D721Med (cell line): ENCODE measurements at regions not wholly inside any gene's neighbourhood (a gene's known extent, or its start where the extent isn't known, plus 50 kb on each side); places are given as distances from the start of the nearest gene placed in this dataset.

Experiments used
- DNase-seq: peaks from one replicate; pipeline ENCODE4 v3.0.0; 2011; ENCODE audit warnings: low spot score; ENCODE audit not compliant: insufficient read length
- FAIRE-seq: peaks from 2 replicates; lab custom pipeline; 2011; peaks lifted over from hg19 to GRCh38; lab: Jason Lieb, UNC
- TF ChIP-seq, protein P1 (sequence below): IDR thresholded peaks from 2 replicates; pipeline ENCODE4 v1.5.1; 2012; ENCODE audit warnings: mild to moderate bottlenecking, control low read depth; ENCODE audit not compliant: insufficient read depth; ENCODE audit errors: missing control alignments

DNA sequence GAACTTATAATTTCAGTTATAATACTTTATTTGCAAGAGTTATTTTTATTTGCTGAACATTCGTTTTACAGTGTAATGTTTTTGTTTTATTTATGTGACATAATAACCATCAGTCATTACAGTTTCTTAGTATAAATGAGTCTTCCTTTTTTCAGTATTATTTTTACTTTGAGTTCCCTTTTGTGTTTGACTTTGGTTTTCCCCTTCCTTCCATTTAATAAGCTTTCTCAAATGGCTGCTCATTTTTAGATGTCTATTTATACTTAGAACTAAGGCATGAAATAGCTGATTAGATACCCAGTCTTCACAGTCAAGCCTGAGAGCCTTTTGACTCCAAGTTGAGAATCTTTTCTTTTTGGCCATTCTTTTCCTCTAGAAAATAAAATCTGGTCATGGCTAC, 404.5 kb downstream of the LRFN5 start:
- DNase-seq, result no peak
- FAIRE-seq, result no peak
- TF ChIP-seq, protein P1, sequence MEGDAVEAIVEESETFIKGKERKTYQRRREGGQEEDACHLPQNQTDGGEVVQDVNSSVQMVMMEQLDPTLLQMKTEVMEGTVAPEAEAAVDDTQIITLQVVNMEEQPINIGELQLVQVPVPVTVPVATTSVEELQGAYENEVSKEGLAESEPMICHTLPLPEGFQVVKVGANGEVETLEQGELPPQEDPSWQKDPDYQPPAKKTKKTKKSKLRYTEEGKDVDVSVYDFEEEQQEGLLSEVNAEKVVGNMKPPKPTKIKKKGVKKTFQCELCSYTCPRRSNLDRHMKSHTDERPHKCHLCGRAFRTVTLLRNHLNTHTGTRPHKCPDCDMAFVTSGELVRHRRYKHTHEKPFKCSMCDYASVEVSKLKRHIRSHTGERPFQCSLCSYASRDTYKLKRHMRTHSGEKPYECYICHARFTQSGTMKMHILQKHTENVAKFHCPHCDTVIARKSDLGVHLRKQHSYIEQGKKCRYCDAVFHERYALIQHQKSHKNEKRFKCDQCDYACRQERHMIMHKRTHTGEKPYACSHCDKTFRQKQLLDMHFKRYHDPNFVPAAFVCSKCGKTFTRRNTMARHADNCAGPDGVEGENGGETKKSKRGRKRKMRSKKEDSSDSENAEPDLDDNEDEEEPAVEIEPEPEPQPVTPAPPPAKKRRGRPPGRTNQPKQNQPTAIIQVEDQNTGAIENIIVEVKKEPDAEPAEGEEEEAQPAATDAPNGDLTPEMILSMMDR, result no peak

DNA sequence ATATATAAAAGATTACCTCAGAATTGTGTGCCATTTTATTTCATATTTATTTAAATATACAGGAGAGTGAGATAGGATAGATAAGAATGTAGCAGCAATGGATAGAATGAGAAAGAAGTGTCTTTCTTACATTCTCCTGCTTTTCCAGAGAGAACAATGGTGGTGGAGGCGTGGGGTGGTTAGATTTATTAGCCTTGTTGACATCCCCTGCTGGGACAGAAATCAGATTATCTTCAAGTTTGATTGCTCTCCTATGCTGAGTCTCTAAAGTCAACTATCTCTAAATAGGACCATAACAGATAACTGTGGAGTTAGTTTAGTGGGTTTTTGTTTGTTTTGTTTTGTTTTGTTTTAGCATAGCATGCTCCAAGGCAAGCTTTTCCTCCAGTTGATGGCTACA, 397.6 kb downstream of the LRFN5 start:
- no peak for FAIRE-seq
- TF ChIP-seq, protein P1, result no peak
- no peak for DNase-seq

DNA sequence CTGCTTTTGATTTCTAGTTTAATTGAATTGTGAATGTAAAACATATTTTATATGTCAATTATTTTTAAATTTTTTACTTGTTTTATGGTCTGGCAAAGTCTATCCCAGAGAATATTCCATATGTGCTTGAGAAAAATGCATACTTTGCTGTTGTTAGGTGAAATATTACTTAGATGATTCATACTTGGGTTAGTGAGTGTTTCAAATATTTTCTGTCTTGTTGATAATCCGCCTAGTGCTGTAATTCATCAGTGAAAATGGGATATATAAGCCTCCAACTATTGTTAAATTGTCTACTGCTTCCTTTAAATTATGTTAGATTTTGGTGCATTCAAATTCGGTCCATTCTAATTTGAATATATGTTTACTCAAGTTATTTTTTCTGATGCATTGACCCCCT, 395.5 kb downstream of the LRFN5 start:
- TF ChIP-seq, protein P1, result no peak
- FAIRE-seq (no peak), DNase-seq (no peak)

DNA sequence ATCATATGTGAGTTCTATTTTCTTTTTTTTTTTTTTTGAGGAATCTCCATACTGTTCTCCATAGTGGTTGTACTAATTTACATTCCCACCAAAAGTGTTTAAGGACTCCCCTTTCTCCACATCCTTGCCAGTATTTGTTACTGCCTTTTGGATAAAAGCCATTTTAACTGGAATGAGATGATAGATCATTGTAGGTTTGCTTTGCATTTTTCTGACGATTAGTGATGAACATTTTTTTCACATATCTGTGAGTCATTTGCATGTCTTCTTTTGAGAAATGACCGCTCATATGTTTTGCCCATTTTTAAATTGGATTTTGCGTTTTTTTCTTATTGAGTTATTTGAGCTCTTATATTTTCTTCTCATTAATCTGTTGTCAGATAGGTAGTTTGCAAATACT, 394.8 kb downstream of the LRFN5 start:
- TF ChIP-seq, protein P1, result no peak
- DNase-seq (no peak), FAIRE-seq (no peak)

DNA sequence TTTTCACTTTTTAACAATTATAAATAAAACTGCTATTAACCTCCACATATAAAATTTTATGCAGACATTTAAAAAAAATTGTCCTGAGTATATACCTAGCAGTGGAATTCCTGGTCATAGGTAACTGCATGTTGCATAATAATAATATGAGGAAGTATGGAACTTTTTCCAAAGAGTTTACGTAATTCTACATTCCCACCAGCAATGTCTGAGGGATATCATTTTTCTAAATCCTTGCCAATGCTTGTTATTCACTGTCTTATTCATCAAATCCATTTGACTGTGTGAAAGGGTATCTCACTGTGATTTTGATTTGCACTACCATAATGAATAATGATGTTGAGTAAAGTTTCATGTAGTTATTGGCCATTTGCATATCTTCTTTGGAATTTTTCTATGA, 393.8 kb downstream of the LRFN5 start:
- TF ChIP-seq, protein P1, result no peak
- FAIRE-seq, result no peak
- no peak for DNase-seq

DNA sequence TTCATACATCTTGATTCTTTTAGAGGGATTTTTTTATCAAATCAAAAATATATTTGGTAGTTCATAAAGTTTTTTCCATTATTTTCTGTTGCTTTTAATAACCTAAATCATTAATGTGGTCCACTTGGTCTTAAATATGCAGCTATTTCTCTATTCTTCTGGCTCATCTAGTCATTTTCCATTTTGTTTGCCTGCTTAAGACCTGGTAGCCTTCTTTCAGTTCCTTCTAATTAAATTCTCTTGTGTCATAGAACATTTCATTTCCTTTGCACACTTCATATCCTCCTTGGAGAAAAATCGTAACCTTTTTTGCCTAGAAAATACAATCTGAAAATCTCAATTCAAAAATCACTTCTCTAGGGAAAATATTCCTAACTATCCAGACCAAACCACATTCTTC, 387.0 kb downstream of the LRFN5 start:
- DNase-seq (no peak), FAIRE-seq (no peak)
- TF ChIP-seq, protein P1, result no peak

DNA sequence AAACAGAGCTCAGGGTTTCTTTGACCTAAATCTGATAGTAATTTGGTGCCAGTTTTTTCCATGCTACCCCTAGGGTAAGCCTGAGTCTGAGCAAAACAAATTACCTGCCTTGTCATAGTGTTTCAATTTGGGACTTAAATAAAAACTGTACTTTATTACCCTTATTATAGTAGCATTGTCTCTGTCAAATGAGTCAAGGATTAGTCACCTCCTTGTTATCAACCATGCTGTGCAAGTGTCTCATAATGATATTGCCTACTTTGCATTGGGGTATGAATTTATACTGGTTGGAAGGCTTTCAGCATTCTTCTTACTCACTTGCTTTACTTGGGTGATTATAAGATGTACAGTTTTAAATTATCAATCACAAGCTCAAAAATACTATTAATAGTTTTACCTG, 380.0 kb downstream of the LRFN5 start:
- FAIRE-seq (no peak), DNase-seq (no peak)
- TF ChIP-seq, protein P1, result no peak
